GM12878 (cell line): ENCODE measurements at regions not wholly inside any gene's neighbourhood (a gene's known extent, or its start where the extent isn't known, plus 50 kb on each side); places are given as distances from the start of the nearest gene placed in this dataset.

ENCODE experiments used
- EGR1 ChIP-seq, 2 experiments: IDR thresholded peaks; 1 replicate in 1 of 2; 2 replicates in 1 of 2; pipeline ENCODE4 v1.6.1; 2011 to 2012; ENCODE audit warnings: low read depth in 2 of 2, low read length in 2 of 2, borderline replicate concordance in 1 of 2, mild to moderate bottlenecking in 1 of 2, moderate library complexity in 1 of 2
- POLR2A ChIP-seq: IDR thresholded peaks from 2 replicates; pipeline ENCODE4 v1.6.1; 2011; ENCODE audit warnings: low read depth, mild to moderate bottlenecking, low read length
- ZNF274 ChIP-seq: IDR thresholded peaks from one replicate; pipeline ENCODE4 v1.8.0; 2011; ENCODE audit not compliant: insufficient read length, insufficient read depth
- TF ChIP-seq, protein P1 (sequence below): IDR thresholded peaks from 2 replicates; pipeline ENCODE4 v1.6.1; 2011; ENCODE audit warnings: mild to moderate bottlenecking, low read depth, low read length, moderate library complexity; ENCODE audit not compliant: insufficient replicate concordance
- TF ChIP-seq, protein P2 (sequence below): IDR thresholded peaks from 2 replicates; pipeline ENCODE4 v1.6.1; 2012; ENCODE audit warnings: low read depth, low read length, improper control_type of control experiment
- TF ChIP-seq, protein P3 (sequence below), 3 experiments: IDR thresholded peaks in 2 of 3; conservative IDR thresholded peaks in 1 of 3; 2 replicates each; pipeline ENCODE4 v1.5.1; 2011; ENCODE audit warnings: low read depth in 3 of 3, low read length in 3 of 3, mild to moderate bottlenecking in 3 of 3, control low read depth in 2 of 3, moderate library complexity in 2 of 3, inconsistent platforms in 1 of 3, mixed read lengths in 1 of 3; ENCODE audit not compliant: control insufficient read depth in 2 of 3, insufficient read depth in 1 of 3; ENCODE audit errors: extremely low read depth in 1 of 3

DNA sequence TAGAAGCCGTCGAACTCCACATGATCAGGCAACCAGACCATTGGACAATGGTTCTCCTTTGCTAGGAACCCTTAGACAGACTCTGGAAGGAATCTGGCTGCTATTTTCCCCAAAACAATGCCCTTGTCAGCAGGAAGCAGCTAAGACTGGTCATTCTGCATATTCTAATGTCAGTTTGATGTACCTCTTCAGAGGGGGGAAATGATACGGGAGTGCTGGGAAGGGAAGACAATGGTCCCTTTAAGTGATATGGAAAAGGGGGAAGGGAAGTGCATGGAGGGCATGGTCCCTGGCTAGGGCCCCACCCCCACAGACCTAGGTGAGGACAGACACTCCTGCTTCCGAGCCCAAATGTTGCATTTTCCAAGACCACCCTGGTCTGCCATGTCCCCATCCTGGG lies 389.0 kb upstream of the SLITRK6 start:
- TF ChIP-seq, protein P1, sequence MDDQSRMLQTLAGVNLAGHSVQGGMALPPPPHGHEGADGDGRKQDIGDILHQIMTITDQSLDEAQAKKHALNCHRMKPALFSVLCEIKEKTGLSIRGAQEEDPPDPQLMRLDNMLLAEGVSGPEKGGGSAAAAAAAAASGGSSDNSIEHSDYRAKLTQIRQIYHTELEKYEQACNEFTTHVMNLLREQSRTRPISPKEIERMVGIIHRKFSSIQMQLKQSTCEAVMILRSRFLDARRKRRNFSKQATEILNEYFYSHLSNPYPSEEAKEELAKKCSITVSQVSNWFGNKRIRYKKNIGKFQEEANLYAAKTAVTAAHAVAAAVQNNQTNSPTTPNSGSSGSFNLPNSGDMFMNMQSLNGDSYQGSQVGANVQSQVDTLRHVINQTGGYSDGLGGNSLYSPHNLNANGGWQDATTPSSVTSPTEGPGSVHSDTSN: no peak
- TF ChIP-seq ZNF274 (no peak), POLR2A (no peak), EGR1 (IDR thresholded peaks at IDR 0.05; ENCODE audit: borderline replicate concordance in 1 of 2, low read depth in 2 of 2, low read length in 2 of 2) (no peak)
- TF ChIP-seq, protein P2, sequence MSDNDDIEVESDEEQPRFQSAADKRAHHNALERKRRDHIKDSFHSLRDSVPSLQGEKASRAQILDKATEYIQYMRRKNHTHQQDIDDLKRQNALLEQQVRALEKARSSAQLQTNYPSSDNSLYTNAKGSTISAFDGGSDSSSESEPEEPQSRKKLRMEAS: no peak
- TF ChIP-seq, protein P3, sequence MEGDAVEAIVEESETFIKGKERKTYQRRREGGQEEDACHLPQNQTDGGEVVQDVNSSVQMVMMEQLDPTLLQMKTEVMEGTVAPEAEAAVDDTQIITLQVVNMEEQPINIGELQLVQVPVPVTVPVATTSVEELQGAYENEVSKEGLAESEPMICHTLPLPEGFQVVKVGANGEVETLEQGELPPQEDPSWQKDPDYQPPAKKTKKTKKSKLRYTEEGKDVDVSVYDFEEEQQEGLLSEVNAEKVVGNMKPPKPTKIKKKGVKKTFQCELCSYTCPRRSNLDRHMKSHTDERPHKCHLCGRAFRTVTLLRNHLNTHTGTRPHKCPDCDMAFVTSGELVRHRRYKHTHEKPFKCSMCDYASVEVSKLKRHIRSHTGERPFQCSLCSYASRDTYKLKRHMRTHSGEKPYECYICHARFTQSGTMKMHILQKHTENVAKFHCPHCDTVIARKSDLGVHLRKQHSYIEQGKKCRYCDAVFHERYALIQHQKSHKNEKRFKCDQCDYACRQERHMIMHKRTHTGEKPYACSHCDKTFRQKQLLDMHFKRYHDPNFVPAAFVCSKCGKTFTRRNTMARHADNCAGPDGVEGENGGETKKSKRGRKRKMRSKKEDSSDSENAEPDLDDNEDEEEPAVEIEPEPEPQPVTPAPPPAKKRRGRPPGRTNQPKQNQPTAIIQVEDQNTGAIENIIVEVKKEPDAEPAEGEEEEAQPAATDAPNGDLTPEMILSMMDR (IDR thresholded peaks at IDR 0.05 in 2 of 3, conservative IDR thresholded peaks at IDR 0.05 in 1 of 3; ENCODE audit: control insufficient read depth in 2 of 3, extremely low read depth in 1 of 3, insufficient read depth in 1 of 3, low read depth in 3 of 3, low read length in 3 of 3): no peak
